ENCODE measurements at regions not wholly inside any gene's neighbourhood (a gene's known extent, or its start where the extent isn't known, plus 50 kb on each side); places are given as distances from the start of the nearest gene placed in this dataset.

DNA sequence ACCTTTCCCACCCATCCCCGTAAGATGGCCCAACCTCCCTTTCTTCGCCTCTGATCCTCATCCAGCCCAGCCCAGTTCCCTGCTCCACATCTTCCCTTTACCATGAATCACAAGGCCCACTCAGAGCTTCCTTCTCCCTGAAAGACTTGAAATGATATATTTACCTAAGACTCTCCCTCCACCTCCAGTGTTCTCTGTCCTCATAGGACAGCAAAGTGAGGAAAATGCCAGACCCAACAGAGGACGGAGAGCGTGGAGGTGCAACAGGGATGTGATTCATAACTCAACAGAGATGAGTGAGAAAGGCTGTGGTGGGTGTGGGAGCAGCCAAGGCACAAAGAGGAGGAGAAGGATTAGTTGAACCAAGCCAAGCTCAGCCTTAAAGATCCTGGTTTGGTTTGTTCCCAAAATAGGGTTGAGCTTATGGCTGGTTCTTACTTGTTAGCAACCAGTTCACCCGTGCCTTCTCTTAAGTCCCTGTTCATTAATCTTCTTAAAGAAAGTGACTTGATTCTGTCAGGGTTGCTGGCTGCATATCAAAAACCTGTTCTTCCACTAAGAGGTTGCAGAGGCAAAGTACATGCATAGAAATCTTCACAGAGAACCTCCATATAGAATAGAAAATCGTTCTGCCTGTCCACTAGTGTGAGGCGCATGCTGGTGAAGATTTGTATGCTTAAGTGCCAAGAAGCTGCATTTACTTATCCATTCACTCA lies 183.2 kb downstream of the ACTL7B start:
- H3K27me3 Mint-ChIP-seq (ENCODE audit: insufficient read depth, unreplicated experiment), result peaks cover 4% of the 10 kb centered on the region
- no peaks in the 10 kb centered on the region for H3K36me3 Mint-ChIP-seq (ENCODE audit: insufficient read depth, unreplicated experiment)
- no peaks in the 10 kb centered on the region for H3K9me3 Mint-ChIP-seq (ENCODE audit: unreplicated experiment)
- no peaks in the 10 kb centered on the region for H3K4me1 Mint-ChIP-seq (ENCODE audit: low read depth, unreplicated experiment)
- H3K27ac Mint-ChIP-seq (ENCODE audit: unreplicated experiment), result no peak overlapping the region
- no peak overlapping the region for H3K4me3 Mint-ChIP-seq (ENCODE audit: unreplicated experiment)
- no peaks in the 10 kb centered on the region for H3K4me1 ChIP-seq
- no peak overlapping the region for H3K4me3 ChIP-seq (ENCODE audit: low read depth, low read length)
- H3K27me3 ChIP-seq (replicated peaks; ENCODE audit: control insufficient read depth, insufficient read depth, low read length), result no peaks in the 10 kb centered on the region; the same call in 1 of the 2 replicates
- ChIA-PET POLR2A (no interaction called here), CTCF (no interaction called here)
- BruUV-seq (replicated peaks), result no TSS peak
- no peaks in the 10 kb centered on the region for H3K36me3 ChIP-seq (ENCODE audit: control insufficient read depth, insufficient read depth, low read length)
- no peak for DNase-seq
- no peaks in the 10 kb centered on the region for H3K9me3 ChIP-seq
- TF ChIP-seq, protein P1, sequence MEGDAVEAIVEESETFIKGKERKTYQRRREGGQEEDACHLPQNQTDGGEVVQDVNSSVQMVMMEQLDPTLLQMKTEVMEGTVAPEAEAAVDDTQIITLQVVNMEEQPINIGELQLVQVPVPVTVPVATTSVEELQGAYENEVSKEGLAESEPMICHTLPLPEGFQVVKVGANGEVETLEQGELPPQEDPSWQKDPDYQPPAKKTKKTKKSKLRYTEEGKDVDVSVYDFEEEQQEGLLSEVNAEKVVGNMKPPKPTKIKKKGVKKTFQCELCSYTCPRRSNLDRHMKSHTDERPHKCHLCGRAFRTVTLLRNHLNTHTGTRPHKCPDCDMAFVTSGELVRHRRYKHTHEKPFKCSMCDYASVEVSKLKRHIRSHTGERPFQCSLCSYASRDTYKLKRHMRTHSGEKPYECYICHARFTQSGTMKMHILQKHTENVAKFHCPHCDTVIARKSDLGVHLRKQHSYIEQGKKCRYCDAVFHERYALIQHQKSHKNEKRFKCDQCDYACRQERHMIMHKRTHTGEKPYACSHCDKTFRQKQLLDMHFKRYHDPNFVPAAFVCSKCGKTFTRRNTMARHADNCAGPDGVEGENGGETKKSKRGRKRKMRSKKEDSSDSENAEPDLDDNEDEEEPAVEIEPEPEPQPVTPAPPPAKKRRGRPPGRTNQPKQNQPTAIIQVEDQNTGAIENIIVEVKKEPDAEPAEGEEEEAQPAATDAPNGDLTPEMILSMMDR (IDR thresholded peaks at IDR 0.05; ENCODE audit: insufficient read depth in 1 of 2, low read depth in 1 of 2, low read length in 1 of 2, severe bottlenecking in 1 of 2, unreplicated experiment in 1 of 2), result no peak
- intact Hi-C loops (cut with micrococcal nuclease; ENCODE audit: unreplicated experiment), result no loop called here

DNA sequence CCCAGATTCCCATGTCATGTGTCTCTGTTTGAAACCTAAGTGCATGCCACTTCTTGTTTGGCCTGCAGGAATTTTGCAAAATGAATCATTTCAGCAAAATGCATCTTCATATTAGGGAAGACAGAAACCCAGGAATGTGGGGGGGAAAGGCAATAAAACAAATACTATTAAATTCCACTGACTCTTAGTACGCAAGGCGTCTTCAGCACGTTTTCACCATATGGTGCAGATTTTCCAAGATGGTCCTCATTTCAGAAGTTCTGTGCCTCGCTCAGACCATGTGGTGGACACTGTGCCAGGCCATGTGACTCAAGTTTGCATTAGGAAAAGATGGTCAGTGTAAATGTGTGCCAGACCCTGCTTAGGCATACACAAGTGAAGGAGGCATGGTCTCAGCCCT lies 184.0 kb downstream of the ACTL7B start:
- CTCF ChIA-PET, result no interaction called here

DNA sequence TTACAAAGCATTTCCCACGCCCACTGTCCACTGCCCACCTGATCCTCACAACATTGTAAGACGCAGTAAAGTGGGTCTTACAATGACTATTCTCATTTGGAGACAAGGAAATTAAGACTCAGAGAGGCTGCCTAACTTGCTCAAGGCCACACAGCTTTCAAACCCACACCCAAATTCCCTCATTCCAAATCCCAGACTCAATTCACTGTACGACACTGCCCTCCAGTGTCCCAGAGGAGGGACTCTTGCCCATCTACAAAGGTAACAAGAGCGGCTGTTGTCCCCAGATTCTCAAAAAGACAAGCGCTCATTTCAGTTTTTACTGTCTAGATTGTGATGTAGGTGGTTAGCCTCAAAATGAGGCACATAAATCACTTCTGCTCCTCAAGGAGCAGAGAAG lies 184.6 kb downstream of the ACTL7B start:
- no TSS peak for BruUV-seq (replicated peaks)
- H3K36me3 Mint-ChIP-seq (ENCODE audit: insufficient read depth, unreplicated experiment), result no peaks in the 10 kb centered on the region
- peaks cover 4% of the 10 kb centered on the region for H3K27me3 Mint-ChIP-seq (ENCODE audit: insufficient read depth, unreplicated experiment)
- H3K4me3 Mint-ChIP-seq (ENCODE audit: unreplicated experiment), result no peak overlapping the region
- no peaks in the 10 kb centered on the region for H3K9me3 Mint-ChIP-seq (ENCODE audit: unreplicated experiment)
- no peaks in the 10 kb centered on the region for H3K36me3 ChIP-seq (ENCODE audit: control insufficient read depth, insufficient read depth, low read length)
- DNase-seq, result peak; percentile 15 to 38
- intact Hi-C loops (cut with micrococcal nuclease; ENCODE audit: unreplicated experiment), result no loop called here
- no peaks in the 10 kb centered on the region for H3K4me1 Mint-ChIP-seq (ENCODE audit: low read depth, unreplicated experiment)
- TF ChIP-seq, protein P1 (IDR thresholded peaks at IDR 0.05; ENCODE audit: insufficient read depth in 1 of 2, low read depth in 1 of 2, low read length in 1 of 2, severe bottlenecking in 1 of 2, unreplicated experiment in 1 of 2), result peak; percentile 27 to 46
- CTCF ChIA-PET, result no interaction called here
- H3K27ac Mint-ChIP-seq (ENCODE audit: unreplicated experiment), result no peak overlapping the region
- POLR2A ChIA-PET, result no interaction called here
- H3K27me3 ChIP-seq (replicated peaks; ENCODE audit: control insufficient read depth, insufficient read depth, low read length), result no peaks in the 10 kb centered on the region; the same call in 1 of the 2 replicates
- H3K4me1 ChIP-seq, result no peaks in the 10 kb centered on the region
- no peak overlapping the region for H3K4me3 ChIP-seq (ENCODE audit: low read depth, low read length)
- H3K9me3 ChIP-seq, result no peaks in the 10 kb centered on the region

More for the DNA sequence above, 184.0 kb downstream of the ACTL7B start:
- Mint-ChIP-seq H3K27me3 (ENCODE audit: insufficient read depth, unreplicated experiment) (peaks cover 4% of the 10 kb centered on the region), H3K4me3 (ENCODE audit: unreplicated experiment) (no peak overlapping the region), H3K4me1 (ENCODE audit: low read depth, unreplicated experiment) (no peaks in the 10 kb centered on the region), H3K27ac (ENCODE audit: unreplicated experiment) (no peak overlapping the region), H3K36me3 (ENCODE audit: insufficient read depth, unreplicated experiment) (no peaks in the 10 kb centered on the region), H3K9me3 (ENCODE audit: unreplicated experiment) (no peaks in the 10 kb centered on the region)
- no TSS peak for BruUV-seq (replicated peaks)
- Histone ChIP-seq H3K9me3 (no peaks in the 10 kb centered on the region), H3K27me3 (replicated peaks; ENCODE audit: control insufficient read depth, insufficient read depth, low read length) (no peaks in the 10 kb centered on the region; the same call in 1 of the 2 replicates), H3K4me3 (ENCODE audit: low read depth, low read length) (no peak overlapping the region), H3K4me1 (no peaks in the 10 kb centered on the region), H3K36me3 (ENCODE audit: control insufficient read depth, insufficient read depth, low read length) (no peaks in the 10 kb centered on the region)
- POLR2A ChIA-PET, result no interaction called here
- intact Hi-C loops (cut with micrococcal nuclease; ENCODE audit: unreplicated experiment), result no loop called here
- TF ChIP-seq, protein P1 (IDR thresholded peaks at IDR 0.05; ENCODE audit: insufficient read depth in 1 of 2, low read depth in 1 of 2, low read length in 1 of 2, severe bottlenecking in 1 of 2, unreplicated experiment in 1 of 2), result no peak
- DNase-seq, result no peak

Data from Caco-2 (cell line).